Esophagus muscularis mucosa (tissue), 4 donors: ENCODE measurements at regions not wholly inside any gene's neighbourhood (a gene's known extent, or its start where the extent isn't known, plus 50 kb on each side); places are given as distances from the start of the nearest gene placed in this dataset.
"Not testable (repeated sequence)": the region's sequence is repeated elsewhere in the genome, so short reads cannot be mapped to it uniquely, and the experiment has no call there.

Experiments used
- DNase-seq: peaks from one replicate; pipeline ENCODE4 v3.0.0-alpha.2; 2017; ENCODE audit errors: extremely low spot score
- H3K27ac ChIP-seq, 4 donors: fragments of 200-600 bp; sonication (generic); replicated peaks in 1 of 4; 1 replicate in 3 of 4; 2 replicates in 1 of 4; pipeline ENCODE4 v1.5.1; 2016 to 2019; ENCODE audit warnings: mild to moderate bottlenecking in 1 of 4
- H3K27me3 ChIP-seq, 4 donors: fragments of 200-600 bp; sonication (generic); one replicate each; pipeline versions ENCODE4 v1.5.1 to v1.6.0; 2016 to 2019
- H3K36me3 ChIP-seq, 4 donors: fragments of 200-600 bp; sonication (generic); one replicate each; pipeline ENCODE4 v1.5.1; 2016 to 2019
- H3K4me1 ChIP-seq, 4 donors: fragments of 200-600 bp; sonication (generic); one replicate each; pipeline ENCODE4 v1.5.1; 2016 to 2019
- H3K4me3 ChIP-seq, 4 donors: fragments of 200-600 bp; sonication (generic); 1 replicate in 2 of 4; 2 replicates in 2 of 4; pipeline ENCODE4 v1.5.1; 2016 to 2019; ENCODE audit warnings: mild to moderate bottlenecking in 4 of 4, moderate library complexity in 1 of 4
- H3K9me3 ChIP-seq, 4 donors: fragments of 200-600 bp; sonication (generic); 1 replicate in 3 of 4; 2 replicates in 1 of 4; pipeline ENCODE4 v1.5.1; 2016 to 2019
- CTCF ChIP-seq, 3 experiments: fragments of 200-600 bp in 2 of 3; fragments of 450-650 bp in 1 of 3; sonication (generic) in 2 of 3; IDR thresholded peaks; one replicate each; pipeline ENCODE4 v1.5.1; 2017 to 2019; ENCODE audit warnings: antibody characterized with exemption in 3 of 3, mild to moderate bottlenecking in 2 of 3, moderate library complexity in 1 of 3
- EP300 ChIP-seq: sonication (generic); formaldehyde crosslinking; IDR thresholded peaks from one replicate; pipeline ENCODE4 v1.6.1; 2017; ENCODE audit warnings: antibody characterized with exemption
- POLR2A ChIP-seq: fragments of 450-650 bp; IDR thresholded peaks from one replicate; pipeline ENCODE4 v1.6.1; 2017; ENCODE audit warnings: antibody characterized with exemption, moderate library complexity, mild to moderate bottlenecking, low read depth
- POLR2AphosphoS5 ChIP-seq, 2 donors: sonication (generic); formaldehyde crosslinking; IDR thresholded peaks; one replicate each; pipeline ENCODE4 v1.6.1; 2017; ENCODE audit warnings: antibody characterized with exemption in 2 of 2
- WGBS: methylation state at CpG from one replicate; pipeline ENCODE4 v1.1.5; 2018; 5-methylcytosine and 5-hydroxymethylcytosine counted together
- intact Hi-C: fragments of 100-400 bp; cut with DNase I; formaldehyde crosslinking; loops from one replicate; pipeline ENCODE4 v1.15.1; 2023

DNA sequence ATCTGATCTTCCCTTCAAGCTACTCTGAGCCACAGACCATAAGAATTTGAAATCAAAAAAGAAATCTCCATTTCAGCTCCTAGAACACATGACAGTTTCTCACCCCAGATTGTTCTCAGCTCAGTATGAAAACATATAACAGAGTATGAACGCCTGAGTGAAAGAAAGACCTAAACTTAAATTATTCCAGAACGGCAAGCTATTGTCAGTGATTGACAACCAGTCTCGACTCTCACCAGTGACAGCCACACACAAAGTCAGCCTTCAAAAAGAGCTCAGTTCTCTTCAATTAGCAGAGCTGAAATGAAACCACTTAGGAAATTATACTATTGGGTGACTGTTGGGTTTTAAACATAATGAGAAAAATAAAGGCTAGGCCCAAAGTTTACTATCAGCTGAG lies 312.8 kb downstream of the OMA1 start:
- TF ChIP-seq EP300 (no peak), POLR2AphosphoS5 (IDR thresholded peaks at IDR 0.05) (no peak), CTCF (IDR thresholded peaks at IDR 0.05) (no peak), POLR2A (no peak)
- no peak overlapping the region for H3K4me3 ChIP-seq
- H3K4me1 ChIP-seq, result no peaks in the 10 kb centered on the region
- no peaks in the 10 kb centered on the region for H3K36me3 ChIP-seq
- intact Hi-C loops, result no loop called here
- WGBS, result 86% methylated on average over 3 of the region's 3 CpGs
- H3K27ac ChIP-seq, result no peak overlapping the region
- DNase-seq, result no peak
- H3K27me3 ChIP-seq, result no peaks in the 10 kb centered on the region
- no peaks in the 10 kb centered on the region for H3K9me3 ChIP-seq

DNA sequence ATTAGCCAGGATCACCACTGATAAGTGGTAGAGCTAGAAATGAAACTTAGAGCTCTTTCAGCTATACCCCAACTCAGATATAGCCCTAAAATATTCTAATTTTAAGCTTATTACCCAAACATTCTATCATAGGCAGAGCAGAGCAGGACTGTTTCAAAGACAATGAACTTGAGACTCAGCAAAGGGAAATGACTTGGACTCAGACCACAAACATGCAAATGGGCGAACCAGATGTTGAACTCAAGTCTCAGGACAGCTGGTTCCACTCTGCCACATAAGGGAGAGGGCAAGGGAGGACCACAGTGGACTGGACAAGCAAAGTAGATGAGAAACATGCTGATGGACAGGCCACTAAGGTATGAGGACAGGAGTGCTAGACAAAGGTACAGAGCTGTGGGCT lies 315.3 kb downstream of the OMA1 start:
- no peaks in the 10 kb centered on the region for H3K27me3 ChIP-seq
- 78% methylated on average over 1 of the region's 1 CpG for WGBS
- no peak for TF ChIP-seq POLR2AphosphoS5 (IDR thresholded peaks at IDR 0.05)
- TF ChIP-seq POLR2A, result no peak
- no peak for TF ChIP-seq CTCF (IDR thresholded peaks at IDR 0.05)
- no peak for TF ChIP-seq EP300
- DNase-seq, result no peak
- H3K9me3 ChIP-seq, result no peaks in the 10 kb centered on the region
- no peak overlapping the region for H3K4me3 ChIP-seq
- intact Hi-C loops, result no loop called here
- no peak overlapping the region for H3K27ac ChIP-seq
- no peaks in the 10 kb centered on the region for H3K4me1 ChIP-seq
- H3K36me3 ChIP-seq, result no peaks in the 10 kb centered on the region

DNA sequence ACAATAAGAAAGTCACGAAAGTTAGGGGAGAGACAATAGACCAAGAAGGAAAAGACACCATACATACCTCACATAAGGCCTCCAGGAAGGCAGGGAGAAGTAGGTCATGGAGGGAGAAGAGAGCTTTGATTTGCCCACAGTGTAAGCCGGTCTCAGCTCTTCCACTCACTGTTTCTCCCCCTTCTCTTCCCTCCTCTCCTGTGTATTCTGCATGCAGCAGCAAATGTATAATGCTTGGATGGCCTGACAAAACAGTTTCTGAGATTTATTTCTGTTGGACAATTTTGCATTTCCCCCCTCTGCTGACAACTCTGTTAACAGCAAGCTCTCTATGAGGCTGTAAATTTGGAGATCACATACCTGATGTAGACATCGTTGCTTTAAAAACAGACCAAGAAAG lies 318.9 kb downstream of the OMA1 start:
- no peaks in the 10 kb centered on the region for H3K9me3 ChIP-seq
- 87% methylated on average over 3 of the region's 3 CpGs for WGBS
- no peaks in the 10 kb centered on the region for H3K27me3 ChIP-seq
- H3K4me1 ChIP-seq, result no peaks in the 10 kb centered on the region
- no peak overlapping the region for H3K4me3 ChIP-seq
- H3K36me3 ChIP-seq, result no peaks in the 10 kb centered on the region
- no peak overlapping the region for H3K27ac ChIP-seq
- DNase-seq, result no peak
- TF ChIP-seq CTCF (IDR thresholded peaks at IDR 0.05) (no peak), POLR2AphosphoS5 (IDR thresholded peaks at IDR 0.05) (no peak), EP300 (no peak), POLR2A (no peak)
- intact Hi-C loops, result no loop called here

DNA sequence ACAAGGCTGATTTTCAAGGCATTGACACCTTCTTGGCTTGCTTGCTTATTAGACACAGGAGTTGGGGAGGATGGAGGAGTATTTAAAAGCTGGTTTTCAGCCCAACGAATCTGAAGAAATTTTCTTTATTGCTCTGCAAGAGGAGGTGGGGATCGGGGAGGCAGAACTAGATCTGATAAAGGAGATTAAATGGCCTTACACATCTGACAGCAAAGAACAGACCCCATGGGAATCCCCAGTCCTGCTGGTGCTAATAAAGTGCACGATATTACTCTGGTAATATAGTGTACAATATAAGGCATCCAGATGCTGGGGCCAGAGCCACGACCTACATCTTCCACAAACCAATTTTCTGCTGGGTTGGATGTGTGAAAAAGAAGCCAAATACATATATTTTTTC lies 323.0 kb downstream of the OMA1 start:
- WGBS, result 79% methylated on average over 4 of the region's 4 CpGs
- TF ChIP-seq EP300 (no peak), CTCF (IDR thresholded peaks at IDR 0.05) (no peak)
- H3K4me1 ChIP-seq, result no peaks in the 10 kb centered on the region
- no peaks in the 10 kb centered on the region for H3K27me3 ChIP-seq
- no peak overlapping the region for H3K27ac ChIP-seq
- intact Hi-C loops, result no loop called here
- H3K36me3 ChIP-seq, result no peaks in the 10 kb centered on the region
- no peaks in the 10 kb centered on the region for H3K9me3 ChIP-seq
- H3K4me3 ChIP-seq, result no peak overlapping the region
- DNase-seq, result no peak

- TF ChIP-seq CTCF (IDR thresholded peaks at IDR 0.05) (no peak), POLR2A (no peak), POLR2AphosphoS5 (IDR thresholded peaks at IDR 0.05) (no peak), EP300 (no peak)
- no peaks in the 10 kb centered on the region for H3K9me3 ChIP-seq
- WGBS, result 66% methylated on average over 4 of the region's 4 CpGs
These were observed 325.6 kb downstream of the OMA1 start for GRCh38 chr1:58220836-58221472.

DNA sequence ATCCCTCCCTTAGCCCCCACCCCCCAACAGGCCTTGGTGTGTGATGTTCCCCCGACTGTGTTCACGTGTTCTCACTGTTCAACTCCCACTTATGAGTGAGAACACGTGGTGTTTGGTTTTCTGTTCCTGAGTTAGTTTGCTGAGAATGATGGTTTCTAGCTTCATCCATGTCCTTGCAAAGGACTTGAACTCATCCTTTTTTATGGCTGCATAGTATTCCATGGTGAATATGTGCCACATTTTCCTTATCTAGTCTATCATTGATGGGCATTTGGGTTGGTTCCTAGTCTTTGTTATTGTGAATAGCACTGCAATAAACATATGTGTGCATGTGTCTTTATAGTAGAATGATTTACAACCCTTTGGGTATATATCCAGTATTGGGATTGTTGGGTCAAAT lies 330.4 kb downstream of the OMA1 start:
- 94% methylated on average over 3 of the region's 3 CpGs for WGBS
- H3K27me3 ChIP-seq, intact Hi-C loops, H3K9me3 ChIP-seq, H3K4me3 ChIP-seq, DNase-seq, H3K27ac ChIP-seq, H3K4me1 ChIP-seq, H3K36me3 ChIP-seq: not testable (repeated sequence)

More at GRCh38 chr1:58220836-58221472, 325.6 kb downstream of the OMA1 start:
- DNase-seq, result no peak
- Histone ChIP-seq H3K4me1 (no peaks in the 10 kb centered on the region), H3K36me3 (no peaks in the 10 kb centered on the region), H3K27ac (no peak overlapping the region), H3K27me3 (no peaks in the 10 kb centered on the region), H3K4me3 (no peak overlapping the region)
- intact Hi-C loops, result no loop called here
